GM12864 (cell line): ENCODE measurements at regions not wholly inside any gene's neighbourhood (a gene's known extent, or its start where the extent isn't known, plus 50 kb on each side); places are given as distances from the start of the nearest gene placed in this dataset.

Experiments used
- DNase-seq: peaks from one replicate; pipeline ENCODE4 v3.0.0-alpha.2; 2011; ENCODE audit warnings: low read depth
- H3K4me3 ChIP-seq: 2 replicates; pipeline ENCODE4 v1.5.1; 2011; ENCODE audit warnings: mild to moderate bottlenecking, low read depth, low read length, control low read depth
- TF ChIP-seq, protein P1 (sequence below): IDR thresholded peaks from 2 replicates; pipeline ENCODE4 v1.5.1; 2011; ENCODE audit warnings: low read depth, mild to moderate bottlenecking, moderate library complexity, low read length, control low read depth, inconsistent platforms; ENCODE audit errors: missing control alignments

DNA sequence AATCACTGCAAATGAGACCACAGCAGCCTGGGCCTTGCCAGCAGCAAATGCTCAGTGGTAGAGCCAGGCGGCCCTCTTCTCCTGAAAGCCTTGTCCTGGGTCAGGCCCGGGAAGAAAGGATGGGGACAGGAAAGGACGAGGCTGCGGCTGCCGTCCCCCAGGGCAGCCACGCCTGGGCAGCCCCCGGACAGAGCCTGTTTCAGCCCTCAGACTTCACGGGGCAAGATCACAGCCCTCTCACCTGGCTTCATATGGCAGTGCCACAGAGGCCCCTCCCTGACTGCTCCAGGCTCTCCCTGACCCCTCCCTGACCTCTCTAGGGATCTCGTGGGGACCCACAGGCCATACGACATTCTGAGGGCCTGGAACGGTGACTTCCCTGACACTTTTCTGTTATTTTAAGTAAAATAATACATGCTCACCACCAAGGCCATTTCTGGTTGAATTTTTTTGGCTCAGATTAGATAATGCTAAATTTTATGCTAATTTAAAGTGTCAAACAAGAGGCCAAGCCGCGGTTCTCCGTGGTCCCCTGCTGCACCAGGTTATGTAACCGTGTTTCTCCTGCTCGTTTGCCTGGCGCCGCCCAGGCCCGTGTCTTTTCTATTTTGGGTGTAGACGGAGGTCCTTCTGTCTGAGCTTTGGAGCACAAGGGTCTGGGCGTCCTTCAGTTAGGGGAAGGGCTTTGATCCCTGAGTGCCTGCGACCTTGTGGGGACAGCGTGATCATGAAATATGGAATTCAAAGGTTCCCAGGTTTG, 59.9 kb upstream of the BHLHE23 start:
- no peak for DNase-seq
- TF ChIP-seq, protein P1, sequence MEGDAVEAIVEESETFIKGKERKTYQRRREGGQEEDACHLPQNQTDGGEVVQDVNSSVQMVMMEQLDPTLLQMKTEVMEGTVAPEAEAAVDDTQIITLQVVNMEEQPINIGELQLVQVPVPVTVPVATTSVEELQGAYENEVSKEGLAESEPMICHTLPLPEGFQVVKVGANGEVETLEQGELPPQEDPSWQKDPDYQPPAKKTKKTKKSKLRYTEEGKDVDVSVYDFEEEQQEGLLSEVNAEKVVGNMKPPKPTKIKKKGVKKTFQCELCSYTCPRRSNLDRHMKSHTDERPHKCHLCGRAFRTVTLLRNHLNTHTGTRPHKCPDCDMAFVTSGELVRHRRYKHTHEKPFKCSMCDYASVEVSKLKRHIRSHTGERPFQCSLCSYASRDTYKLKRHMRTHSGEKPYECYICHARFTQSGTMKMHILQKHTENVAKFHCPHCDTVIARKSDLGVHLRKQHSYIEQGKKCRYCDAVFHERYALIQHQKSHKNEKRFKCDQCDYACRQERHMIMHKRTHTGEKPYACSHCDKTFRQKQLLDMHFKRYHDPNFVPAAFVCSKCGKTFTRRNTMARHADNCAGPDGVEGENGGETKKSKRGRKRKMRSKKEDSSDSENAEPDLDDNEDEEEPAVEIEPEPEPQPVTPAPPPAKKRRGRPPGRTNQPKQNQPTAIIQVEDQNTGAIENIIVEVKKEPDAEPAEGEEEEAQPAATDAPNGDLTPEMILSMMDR, result no peak
- H3K4me3 ChIP-seq, result no peak overlapping the region

DNA sequence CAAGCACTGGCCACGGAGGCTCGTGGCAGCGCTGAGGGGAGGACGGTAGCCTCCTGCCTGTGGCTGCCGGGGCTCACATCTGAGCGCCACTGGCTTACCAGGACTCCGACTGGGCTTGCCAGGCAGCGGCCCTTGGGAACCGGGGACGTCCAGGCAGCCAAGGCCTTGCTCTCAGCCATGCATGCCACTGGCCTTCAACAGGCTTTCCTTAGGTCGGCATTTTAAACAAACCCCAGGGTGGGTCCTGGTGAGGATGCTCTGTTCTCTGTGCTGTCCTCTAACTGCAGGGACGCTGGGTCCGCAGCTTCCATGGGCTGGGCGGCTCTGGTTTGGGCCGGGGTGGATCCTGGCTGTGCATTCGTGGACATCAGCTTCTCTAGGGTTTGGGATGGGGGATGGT, 59.1 kb upstream of the BHLHE23 start:
- TF ChIP-seq, protein P1, result no peak
- DNase-seq, result no peak
- H3K4me3 ChIP-seq, result no peak overlapping the region

DNA sequence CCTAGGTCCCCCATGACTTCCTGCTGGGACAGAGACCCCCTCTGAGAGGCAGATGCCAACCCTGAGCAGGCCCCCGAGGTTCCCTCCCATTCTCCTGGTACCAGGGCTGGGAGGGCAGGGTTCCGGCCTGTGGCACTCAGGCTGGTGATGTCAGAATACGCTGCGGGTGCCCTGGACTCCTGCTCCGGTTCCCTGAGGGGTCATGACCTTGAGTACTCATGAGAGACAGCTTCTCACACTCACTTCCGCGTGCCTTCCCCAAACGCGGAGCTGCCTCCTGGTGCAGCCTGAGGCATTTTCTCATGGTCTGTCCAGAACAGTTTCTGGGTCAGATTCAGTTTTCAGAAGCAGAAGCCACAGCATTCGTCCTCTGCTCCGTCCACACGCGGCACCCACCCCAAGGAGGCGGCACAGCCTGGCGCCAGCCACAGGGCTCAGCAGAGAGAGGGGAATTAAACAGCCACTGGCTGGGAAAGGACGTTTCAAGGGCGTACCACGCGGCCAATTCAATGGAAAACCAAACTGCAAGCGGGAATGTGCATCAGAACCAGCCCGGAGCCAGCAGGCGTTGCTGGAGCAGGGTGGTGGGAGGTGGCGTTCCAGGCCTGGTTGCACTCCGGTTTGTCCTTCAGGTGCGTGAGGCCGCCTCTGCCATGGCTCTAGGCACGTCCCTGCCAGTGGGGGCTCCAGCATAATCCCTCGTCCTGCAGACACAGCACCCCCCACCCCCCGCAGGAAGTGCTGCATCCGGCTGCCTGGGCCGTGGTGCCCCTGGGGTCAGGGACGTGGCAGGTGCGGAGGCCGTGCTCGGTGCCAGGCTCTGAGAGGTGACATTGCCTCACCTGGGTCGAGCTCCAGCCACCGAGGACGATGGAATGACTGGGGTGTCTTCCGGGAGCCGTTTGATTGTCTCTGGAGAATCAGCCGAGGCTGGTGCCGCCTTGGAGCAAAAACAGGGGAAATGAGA, 58.3 kb upstream of the BHLHE23 start:
- TF ChIP-seq, protein P1, result no peak

DNA sequence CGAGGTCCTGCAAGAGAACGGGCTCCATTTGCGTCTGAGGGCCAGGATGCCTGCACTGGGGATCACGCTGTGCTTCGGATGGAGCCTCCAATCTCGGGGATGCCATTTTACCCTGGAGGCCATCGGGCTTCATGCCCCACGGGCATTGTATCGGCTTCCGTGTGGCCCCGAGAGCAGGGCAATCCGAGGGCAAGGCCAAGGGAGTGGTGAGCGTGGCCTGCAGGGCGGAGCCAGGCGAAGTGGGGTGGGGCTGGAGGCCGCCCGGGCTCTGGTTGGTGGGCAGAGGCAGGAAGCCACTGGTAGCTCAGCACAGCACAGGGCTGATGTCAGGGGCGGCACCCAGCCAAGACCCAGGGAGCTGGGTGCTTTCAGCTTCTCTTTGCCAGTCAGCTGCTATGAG, 57.5 kb upstream of the BHLHE23 start:
- no peak overlapping the region for H3K4me3 ChIP-seq
- TF ChIP-seq, protein P1, result no peak
- no peak for DNase-seq

More for the DNA sequence above, 58.3 kb upstream of the BHLHE23 start:
- H3K4me3 ChIP-seq, result no peak overlapping the region
- DNase-seq, result no peak

DNA sequence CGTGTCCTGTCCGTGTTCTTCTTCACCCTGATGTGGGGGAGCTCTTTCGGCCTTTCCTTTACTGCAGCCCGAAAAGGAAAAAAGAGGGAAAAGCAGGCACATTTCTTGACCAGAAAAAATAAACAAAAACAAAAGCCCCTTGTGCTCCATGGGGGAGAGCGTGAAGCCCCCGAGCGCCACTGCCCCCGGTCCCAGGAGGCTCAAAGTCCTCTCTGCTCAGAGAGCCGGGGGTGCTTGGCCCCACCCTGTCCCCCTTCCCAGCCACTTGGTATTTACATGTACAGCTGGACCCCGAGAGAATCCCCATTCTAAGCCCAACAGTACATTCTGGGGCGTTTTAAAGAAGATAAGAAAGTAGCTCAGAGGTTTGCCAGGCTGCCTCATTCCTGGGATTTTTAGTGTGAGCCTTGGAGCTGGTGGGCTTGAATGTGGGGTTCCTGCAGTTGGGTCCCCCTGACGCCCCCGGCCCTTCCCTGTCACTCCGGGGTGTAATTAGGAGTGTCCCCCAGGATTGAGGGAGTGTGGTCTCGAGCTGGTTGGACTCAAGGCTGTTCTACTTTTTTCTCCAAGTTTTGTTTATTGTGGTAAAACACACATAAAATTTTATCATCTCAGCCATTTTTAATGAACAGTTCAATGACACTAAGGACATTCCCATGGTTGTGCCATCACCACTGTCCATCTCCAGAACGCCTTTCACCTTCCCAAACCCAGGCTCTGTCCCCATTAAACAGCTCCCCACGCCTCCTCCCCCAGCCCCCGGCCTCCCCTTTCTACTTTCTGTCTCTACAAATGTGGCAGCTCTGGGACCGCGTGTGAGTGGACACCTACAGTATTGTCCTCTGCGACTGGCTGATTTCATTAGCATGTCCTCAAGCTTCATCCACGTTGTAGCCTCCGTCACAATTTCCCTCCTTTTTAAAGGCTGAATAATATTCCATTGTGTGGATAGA, 55.7 kb upstream of the BHLHE23 start:
- no peak overlapping the region for H3K4me3 ChIP-seq
- DNase-seq, result no peak
- TF ChIP-seq, protein P1, result no peak

DNA sequence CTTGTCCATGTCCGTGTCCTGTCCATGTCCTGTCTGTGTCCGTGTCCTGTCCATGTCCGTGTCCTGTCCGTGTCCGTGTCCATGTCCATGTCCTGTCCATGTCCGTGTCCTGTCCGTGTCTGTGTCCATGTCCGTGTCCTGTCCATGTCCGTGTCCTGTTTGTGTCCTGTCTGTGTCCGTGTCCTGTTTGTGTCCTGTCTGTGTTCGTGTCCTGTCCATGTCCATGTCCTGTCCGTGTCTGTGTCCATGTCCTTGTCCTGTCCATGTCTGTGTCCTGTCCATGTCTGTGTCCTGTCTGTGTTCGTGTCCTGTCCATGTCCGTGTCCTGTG, 55.0 kb upstream of the BHLHE23 start:
- H3K4me3 ChIP-seq, result no peak overlapping the region
- TF ChIP-seq, protein P1, result no peak
- DNase-seq, result no peak
